Endothelial cell of umbilical vein (primary cell): ENCODE measurements at regions not wholly inside any gene's neighbourhood (a gene's known extent, or its start where the extent isn't known, plus 50 kb on each side); places are given as distances from the start of the nearest gene placed in this dataset.

Experiments
- EZH2 ChIP-seq: IDR thresholded peaks from 2 replicates; pipeline ENCODE4 v1.6.1; 2012; ENCODE audit warnings: borderline replicate concordance, low read depth, mild to moderate bottlenecking, moderate library complexity, low read length, inconsistent platforms; ENCODE audit not compliant: severe bottlenecking
- FOS ChIP-seq: IDR thresholded peaks from 2 replicates; pipeline ENCODE4 v1.6.1; 2011; ENCODE audit warnings: mild to moderate bottlenecking, low read length, moderate library complexity, borderline replicate concordance; ENCODE audit not compliant: insufficient read depth
- GATA2 ChIP-seq: IDR thresholded peaks from 2 replicates; pipeline ENCODE4 v1.7.0; 2011; ENCODE audit warnings: low read depth, mild to moderate bottlenecking, moderate library complexity, mixed read lengths, low read length; ENCODE audit not compliant: insufficient read length, insufficient read depth
- MYC ChIP-seq: IDR thresholded peaks from one replicate; pipeline ENCODE4 v1.6.1; 2011; ENCODE audit warnings: mild to moderate bottlenecking, low read depth, low read length
- POLR2A ChIP-seq: IDR thresholded peaks from 2 replicates; pipeline ENCODE4 v1.6.1; 2012; ENCODE audit warnings: low read depth, mild to moderate bottlenecking, control low read depth, low read length
- POLR2AphosphoS5 ChIP-seq: IDR thresholded peaks from 2 replicates; pipeline ENCODE4 v1.6.1; 2012; ENCODE audit warnings: low read depth, mild to moderate bottlenecking, control low read depth, low read length, moderate library complexity; ENCODE audit not compliant: insufficient read depth
- TF ChIP-seq, protein P1 (sequence below), 2 donors: IDR thresholded peaks; 1 replicate in 1 of 2; 2 replicates in 1 of 2; pipeline ENCODE4 v1.5.1; 2011; ENCODE audit warnings: low read length in 2 of 2, mild to moderate bottlenecking in 2 of 2, moderate library complexity in 2 of 2, control low read depth in 1 of 2, inconsistent platforms in 1 of 2, low read depth in 1 of 2; ENCODE audit not compliant: insufficient read depth in 1 of 2; ENCODE audit errors: extremely low read depth in 1 of 2
- TF ChIP-seq, protein P2 (sequence below): IDR thresholded peaks from 2 replicates; pipeline ENCODE4 v1.6.1; 2011; ENCODE audit not compliant: insufficient read depth, insufficient read length

DNA sequence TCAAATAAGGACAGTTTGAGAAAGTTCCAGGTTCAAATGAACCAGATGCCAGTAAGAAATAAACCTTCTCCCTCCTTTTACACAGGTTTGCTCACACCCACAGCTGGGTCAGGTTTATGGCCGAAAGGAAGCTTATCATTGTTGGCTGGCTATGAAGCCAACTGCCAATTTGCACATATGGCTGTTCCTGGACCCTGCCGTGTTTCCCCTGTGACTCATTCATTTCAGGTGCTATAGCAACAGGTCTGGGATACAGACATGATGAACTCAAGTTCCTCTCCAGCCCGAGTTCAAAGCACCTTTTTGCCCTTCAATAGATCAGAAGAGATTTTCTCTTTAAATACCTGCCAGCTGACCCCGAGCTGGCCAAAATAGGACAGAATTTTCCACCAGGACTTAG, 134.4 kb upstream of the SMYD2 start:
- TF ChIP-seq, protein P1, sequence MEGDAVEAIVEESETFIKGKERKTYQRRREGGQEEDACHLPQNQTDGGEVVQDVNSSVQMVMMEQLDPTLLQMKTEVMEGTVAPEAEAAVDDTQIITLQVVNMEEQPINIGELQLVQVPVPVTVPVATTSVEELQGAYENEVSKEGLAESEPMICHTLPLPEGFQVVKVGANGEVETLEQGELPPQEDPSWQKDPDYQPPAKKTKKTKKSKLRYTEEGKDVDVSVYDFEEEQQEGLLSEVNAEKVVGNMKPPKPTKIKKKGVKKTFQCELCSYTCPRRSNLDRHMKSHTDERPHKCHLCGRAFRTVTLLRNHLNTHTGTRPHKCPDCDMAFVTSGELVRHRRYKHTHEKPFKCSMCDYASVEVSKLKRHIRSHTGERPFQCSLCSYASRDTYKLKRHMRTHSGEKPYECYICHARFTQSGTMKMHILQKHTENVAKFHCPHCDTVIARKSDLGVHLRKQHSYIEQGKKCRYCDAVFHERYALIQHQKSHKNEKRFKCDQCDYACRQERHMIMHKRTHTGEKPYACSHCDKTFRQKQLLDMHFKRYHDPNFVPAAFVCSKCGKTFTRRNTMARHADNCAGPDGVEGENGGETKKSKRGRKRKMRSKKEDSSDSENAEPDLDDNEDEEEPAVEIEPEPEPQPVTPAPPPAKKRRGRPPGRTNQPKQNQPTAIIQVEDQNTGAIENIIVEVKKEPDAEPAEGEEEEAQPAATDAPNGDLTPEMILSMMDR (IDR thresholded peaks at IDR 0.05; ENCODE audit: extremely low read depth in 1 of 2, insufficient read depth in 1 of 2, low read depth in 1 of 2, low read length in 2 of 2): no peak
- TF ChIP-seq POLR2A (no peak), EZH2 (no peak), POLR2AphosphoS5 (no peak), FOS (no peak), GATA2 (no peak), MYC (no peak)
- TF ChIP-seq, protein P2, sequence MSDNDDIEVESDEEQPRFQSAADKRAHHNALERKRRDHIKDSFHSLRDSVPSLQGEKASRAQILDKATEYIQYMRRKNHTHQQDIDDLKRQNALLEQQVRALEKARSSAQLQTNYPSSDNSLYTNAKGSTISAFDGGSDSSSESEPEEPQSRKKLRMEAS: no peak
